Thyroid gland (tissue), 4 donors: ENCODE measurements at regions not wholly inside any gene's neighbourhood (a gene's known extent, or its start where the extent isn't known, plus 50 kb on each side); places are given as distances from the start of the nearest gene placed in this dataset.

ENCODE experiments used
- POLR2A ChIP-seq, 2 donors: fragments of 450-650 bp; IDR thresholded peaks; one replicate each; pipeline ENCODE4 v1.6.1; 2017; ENCODE audit warnings: antibody characterized with exemption in 2 of 2, mild to moderate bottlenecking in 2 of 2, moderate library complexity in 1 of 2
- TF ChIP-seq, protein P1 (sequence below), 6 experiments: fragments of 200-600 bp in 3 of 6; fragments of 450-650 bp in 3 of 6; sonication (generic) in 3 of 6; IDR thresholded peaks; one replicate each; pipeline ENCODE4 v1.5.1; 2016 to 2019; ENCODE audit warnings: antibody characterized with exemption in 6 of 6, mild to moderate bottlenecking in 2 of 6, inconsistent platforms in 1 of 6, moderate library complexity in 1 of 6

DNA sequence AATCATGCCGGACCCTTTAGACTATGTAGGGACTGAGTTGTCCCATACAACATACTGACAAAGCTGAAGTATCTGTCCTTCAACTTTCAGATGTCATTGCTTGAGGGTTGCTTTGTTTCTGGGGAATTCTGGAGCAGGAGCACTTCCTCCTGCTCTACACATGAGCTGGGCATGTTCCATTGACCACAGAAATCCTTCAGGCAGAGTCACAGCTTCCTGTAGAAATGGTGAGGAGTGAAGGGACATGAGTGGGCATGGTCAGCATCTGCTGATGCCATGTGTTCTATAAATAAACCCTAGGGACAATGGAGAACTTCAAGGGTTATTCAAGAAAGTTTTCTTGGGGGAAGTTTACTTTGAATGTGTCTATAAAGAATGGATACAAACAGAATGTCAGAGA is 296.6 kb upstream of the FBXL7 start:
- TF ChIP-seq, protein P1, sequence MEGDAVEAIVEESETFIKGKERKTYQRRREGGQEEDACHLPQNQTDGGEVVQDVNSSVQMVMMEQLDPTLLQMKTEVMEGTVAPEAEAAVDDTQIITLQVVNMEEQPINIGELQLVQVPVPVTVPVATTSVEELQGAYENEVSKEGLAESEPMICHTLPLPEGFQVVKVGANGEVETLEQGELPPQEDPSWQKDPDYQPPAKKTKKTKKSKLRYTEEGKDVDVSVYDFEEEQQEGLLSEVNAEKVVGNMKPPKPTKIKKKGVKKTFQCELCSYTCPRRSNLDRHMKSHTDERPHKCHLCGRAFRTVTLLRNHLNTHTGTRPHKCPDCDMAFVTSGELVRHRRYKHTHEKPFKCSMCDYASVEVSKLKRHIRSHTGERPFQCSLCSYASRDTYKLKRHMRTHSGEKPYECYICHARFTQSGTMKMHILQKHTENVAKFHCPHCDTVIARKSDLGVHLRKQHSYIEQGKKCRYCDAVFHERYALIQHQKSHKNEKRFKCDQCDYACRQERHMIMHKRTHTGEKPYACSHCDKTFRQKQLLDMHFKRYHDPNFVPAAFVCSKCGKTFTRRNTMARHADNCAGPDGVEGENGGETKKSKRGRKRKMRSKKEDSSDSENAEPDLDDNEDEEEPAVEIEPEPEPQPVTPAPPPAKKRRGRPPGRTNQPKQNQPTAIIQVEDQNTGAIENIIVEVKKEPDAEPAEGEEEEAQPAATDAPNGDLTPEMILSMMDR (IDR thresholded peaks at IDR 0.05): no peak
- no peak for TF ChIP-seq POLR2A (IDR thresholded peaks at IDR 0.05)
